HUES48 (cell line): ENCODE measurements at regions not wholly inside any gene's neighbourhood (a gene's known extent, or its start where the extent isn't known, plus 50 kb on each side); places are given as distances from the start of the nearest gene placed in this dataset.

Source experiments
- H3K27ac ChIP-seq: one replicate; pipeline ENCODE4 v1.7.0; 2013; ENCODE audit warnings: low read depth, low read length, inconsistent platforms
- H3K27me3 ChIP-seq: 2 replicates; pipeline ENCODE4 v1.6.1; 2013; ENCODE audit warnings: mild to moderate bottlenecking, low read length; ENCODE audit not compliant: control insufficient read depth, insufficient read depth
- H3K36me3 ChIP-seq: 2 replicates; pipeline ENCODE4 v1.6.1; 2013; ENCODE audit warnings: low read length; ENCODE audit not compliant: control insufficient read depth, insufficient read depth
- H3K4me1 ChIP-seq: 2 replicates; pipeline ENCODE4 v1.6.1; 2013; ENCODE audit warnings: mild to moderate bottlenecking, low read length; ENCODE audit not compliant: control insufficient read depth, insufficient read depth
- H3K4me3 ChIP-seq: 2 replicates; pipeline ENCODE4 v1.5.1; 2013; ENCODE audit warnings: mild to moderate bottlenecking, low read depth, low read length
- H3K9ac ChIP-seq: 2 replicates; pipeline ENCODE4 v1.6.1; 2013; ENCODE audit warnings: mild to moderate bottlenecking, low read depth, low read length, moderate library complexity
- H3K9me3 ChIP-seq: 2 replicates; pipeline ENCODE4 v1.6.1; 2013; ENCODE audit warnings: low read length; ENCODE audit not compliant: control insufficient read depth, insufficient read depth

DNA sequence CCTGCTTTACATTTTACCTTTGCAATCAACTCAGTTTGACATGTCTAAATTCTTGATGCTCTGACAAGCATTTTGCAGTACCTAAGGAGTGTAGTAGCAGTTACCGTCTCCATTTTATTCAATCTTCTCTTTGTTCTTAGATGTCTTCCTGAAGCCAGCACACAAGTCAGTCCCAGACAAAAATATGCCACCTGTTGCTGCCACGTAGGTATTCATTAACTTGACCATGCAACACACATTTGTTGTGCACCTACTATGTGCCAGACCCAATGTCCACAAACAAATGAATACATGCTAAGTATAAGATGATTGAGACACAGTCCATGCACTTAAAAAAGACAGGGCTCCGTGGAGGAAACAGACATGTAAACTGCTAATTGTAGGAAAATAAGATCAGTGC lies 81.5 kb upstream of the NGF start:
- no peak overlapping the region for H3K9ac ChIP-seq
- H3K27ac ChIP-seq: no peak overlapping the region
- H3K4me3 ChIP-seq: no peak overlapping the region
- H3K27me3 ChIP-seq: no peaks in the 10 kb centered on the region
- no peaks in the 10 kb centered on the region for H3K36me3 ChIP-seq
- H3K4me1 ChIP-seq: no peaks in the 10 kb centered on the region
- no peaks in the 10 kb centered on the region for H3K9me3 ChIP-seq

DNA sequence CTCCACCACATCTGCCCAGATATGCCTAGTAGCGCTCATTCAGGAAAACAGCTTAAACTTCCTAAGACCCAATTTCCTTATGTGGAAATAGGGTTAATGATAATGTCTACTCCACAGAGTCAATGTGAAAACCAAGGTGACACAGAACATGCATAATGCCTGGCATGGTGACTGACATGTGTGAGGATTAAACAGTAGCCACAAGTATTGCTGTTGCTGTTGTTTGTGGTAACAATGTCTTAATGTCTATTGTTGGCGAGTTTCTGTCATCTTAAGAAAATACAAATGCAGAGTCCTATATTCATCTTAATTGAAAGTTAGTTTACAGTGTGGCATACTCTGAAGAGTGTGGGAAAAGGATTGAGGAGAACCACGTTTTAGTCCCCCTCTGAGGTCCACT lies 75.6 kb upstream of the NGF start:
- Histone ChIP-seq H3K4me3 (no peak overlapping the region), H3K27ac (no peak overlapping the region), H3K9me3 (no peaks in the 10 kb centered on the region), H3K4me1 (peaks cover 3% of the 10 kb centered on the region; the same call in 1 of the 2 replicates), H3K36me3 (no peaks in the 10 kb centered on the region), H3K27me3 (no peaks in the 10 kb centered on the region), H3K9ac (no peak overlapping the region)

DNA sequence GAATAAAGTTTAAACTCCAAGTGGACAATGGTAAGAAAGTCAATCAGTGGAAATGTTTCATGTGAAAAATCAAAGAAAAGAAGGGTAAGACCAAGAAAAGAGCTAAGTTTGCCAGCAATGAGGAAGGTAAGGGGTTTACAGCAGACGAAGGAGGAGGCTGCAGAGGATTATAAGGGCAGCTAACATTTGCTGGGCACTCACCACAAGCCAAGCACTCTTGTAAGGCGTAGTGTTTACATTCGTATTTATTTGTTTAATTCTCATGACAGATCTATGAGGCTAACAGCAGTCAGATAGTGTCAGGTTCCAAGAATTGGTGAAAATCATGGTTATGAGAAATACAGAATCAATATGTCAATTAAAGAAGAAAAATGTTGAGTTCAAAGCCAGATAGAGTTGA lies 75.2 kb upstream of the NGF start:
- Histone ChIP-seq H3K27ac (no peak overlapping the region), H3K9ac (no peak overlapping the region), H3K36me3 (no peaks in the 10 kb centered on the region), H3K9me3 (no peaks in the 10 kb centered on the region), H3K4me1 (peaks cover 3% of the 10 kb centered on the region; the same call in 1 of the 2 replicates), H3K4me3 (no peak overlapping the region), H3K27me3 (no peaks in the 10 kb centered on the region)

DNA sequence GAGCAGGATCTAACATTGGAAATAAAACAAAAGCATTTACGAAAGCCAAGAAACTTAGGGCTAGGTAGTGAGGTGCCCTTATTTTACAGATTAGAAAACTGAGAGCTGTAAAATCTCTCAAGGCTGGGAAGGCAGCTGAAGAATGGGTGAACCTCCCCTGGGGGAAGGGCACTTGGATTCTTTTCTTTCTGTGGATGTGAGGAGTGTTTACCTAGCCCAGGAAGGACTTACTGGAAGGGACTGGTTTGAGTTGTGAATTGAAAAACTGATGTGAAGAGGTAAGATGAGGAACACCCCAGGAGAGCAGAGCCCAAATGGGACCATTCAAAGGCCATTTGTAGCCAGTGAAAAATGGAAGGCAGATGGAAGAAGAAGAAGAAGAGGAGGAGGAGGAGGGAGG lies 74.7 kb upstream of the NGF start:
- Histone ChIP-seq H3K27ac (no peak overlapping the region), H3K27me3 (no peaks in the 10 kb centered on the region), H3K4me1 (peaks cover 3% of the 10 kb centered on the region; the same call in 1 of the 2 replicates), H3K9me3 (no peaks in the 10 kb centered on the region), H3K36me3 (no peaks in the 10 kb centered on the region), H3K4me3 (no peak overlapping the region), H3K9ac (no peak overlapping the region)

DNA sequence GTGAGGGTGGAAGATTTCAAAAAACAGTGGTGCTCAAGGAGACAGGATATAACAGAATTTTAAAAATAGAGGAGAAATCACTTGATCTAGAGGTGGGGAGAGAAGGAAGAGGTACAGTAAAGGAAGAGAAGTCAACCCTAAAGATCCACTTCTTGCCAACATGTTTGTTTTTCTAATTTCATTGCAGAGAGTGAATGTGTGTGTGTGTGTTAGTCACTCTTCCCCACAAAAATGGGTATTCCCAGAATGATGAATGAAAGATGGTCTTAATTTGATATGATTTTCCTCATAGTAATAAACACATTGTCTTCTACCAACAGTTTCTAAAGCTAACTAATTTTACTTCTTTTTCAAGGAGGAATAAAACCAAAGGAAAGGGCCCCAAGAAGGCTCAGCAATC lies 74.2 kb upstream of the NGF start:
- Histone ChIP-seq H3K9me3 (no peaks in the 10 kb centered on the region), H3K27ac (no peak overlapping the region), H3K36me3 (no peaks in the 10 kb centered on the region), H3K9ac (no peak overlapping the region), H3K4me3 (no peak overlapping the region), H3K27me3 (no peaks in the 10 kb centered on the region), H3K4me1 (peaks cover 3% of the 10 kb centered on the region; the same call in 1 of the 2 replicates)

DNA sequence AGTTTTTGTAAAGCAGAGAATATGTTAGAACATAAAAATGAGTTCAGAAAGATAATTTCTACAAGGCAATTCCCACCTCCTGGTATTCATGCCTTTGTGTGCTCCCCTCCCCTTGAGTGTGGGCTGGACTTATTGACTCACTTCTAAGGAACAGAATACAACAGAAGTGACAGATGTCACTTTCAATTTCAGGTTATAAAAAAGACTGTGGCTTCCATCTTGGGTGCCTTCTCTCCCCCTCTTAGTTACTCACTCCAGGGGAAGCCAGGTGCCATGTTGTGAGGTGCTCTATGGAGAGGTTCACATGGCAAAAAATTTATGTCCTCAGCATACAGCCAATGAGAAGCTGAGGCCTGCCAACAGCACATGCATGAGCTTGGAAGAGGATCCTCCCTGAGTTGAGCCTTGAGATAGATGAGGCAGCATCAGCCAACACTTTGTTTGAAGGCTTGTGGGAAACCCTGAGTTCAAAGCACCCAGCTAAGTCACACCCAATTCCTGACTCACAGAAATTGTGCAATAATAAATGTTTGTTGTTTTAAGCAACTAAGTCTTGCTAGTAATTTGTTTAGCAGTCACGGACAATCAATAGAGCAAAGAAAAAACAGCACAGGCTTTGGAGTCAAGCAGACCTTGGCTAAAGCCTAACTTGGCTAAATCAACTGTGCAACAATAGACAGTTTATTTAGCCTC lies 73.5 kb upstream of the NGF start:
- Histone ChIP-seq H3K36me3 (no peaks in the 10 kb centered on the region), H3K9ac (no peak overlapping the region), H3K4me1 (peaks cover 3% of the 10 kb centered on the region; the same call in 1 of the 2 replicates), H3K27ac (no peak overlapping the region), H3K27me3 (no peaks in the 10 kb centered on the region), H3K4me3 (no peak overlapping the region), H3K9me3 (no peaks in the 10 kb centered on the region)

DNA sequence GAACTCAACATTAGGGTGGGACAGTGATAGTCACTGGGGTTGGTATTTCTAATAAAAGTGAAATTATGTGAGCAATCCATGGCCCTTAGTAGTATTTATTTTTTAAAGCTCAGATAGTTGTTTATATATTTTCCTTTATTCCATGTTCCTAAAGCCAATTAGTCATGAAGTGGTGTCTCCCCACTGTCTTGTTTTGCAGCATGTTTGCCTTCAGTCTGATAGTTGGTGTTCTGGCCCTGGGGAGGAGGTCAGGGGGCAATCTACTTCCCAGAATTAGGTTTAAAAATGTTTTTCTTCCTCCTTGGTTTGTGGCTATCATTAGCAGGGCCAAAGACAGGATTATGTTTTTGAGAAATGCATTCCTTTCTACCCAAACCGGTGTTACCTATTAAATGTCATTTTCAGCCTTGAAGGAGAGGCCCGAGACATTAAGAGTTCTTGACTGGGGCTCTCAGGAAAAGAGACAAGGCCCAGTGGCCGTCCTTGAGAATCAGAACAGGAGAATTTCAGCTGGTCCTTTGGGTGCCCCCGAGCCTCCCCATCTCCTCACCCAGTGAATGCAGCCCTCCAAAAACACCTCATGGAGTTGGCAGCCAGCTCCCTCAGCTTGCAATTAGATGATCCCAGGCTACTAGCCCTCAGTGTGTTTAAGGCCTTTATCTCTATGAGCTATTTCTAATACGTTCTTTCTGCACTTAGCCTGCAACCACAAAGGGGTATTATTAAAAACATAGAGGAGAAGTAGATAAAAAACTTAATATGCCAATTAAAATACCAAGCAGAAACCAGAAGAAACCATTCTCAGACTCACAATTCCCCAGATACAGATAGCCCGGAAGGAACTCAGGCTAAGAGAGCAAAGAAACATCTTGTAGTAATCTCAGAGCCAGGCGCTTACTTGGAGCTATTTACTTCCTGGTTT lies 71.3 kb upstream of the NGF start:
- Histone ChIP-seq H3K4me3 (no peak overlapping the region), H3K9ac (no peak overlapping the region), H3K27me3 (no peaks in the 10 kb centered on the region), H3K27ac (no peak overlapping the region), H3K36me3 (no peaks in the 10 kb centered on the region), H3K9me3 (no peaks in the 10 kb centered on the region), H3K4me1 (peaks cover 5% of the 10 kb centered on the region; the same call in 1 of the 2 replicates)

DNA sequence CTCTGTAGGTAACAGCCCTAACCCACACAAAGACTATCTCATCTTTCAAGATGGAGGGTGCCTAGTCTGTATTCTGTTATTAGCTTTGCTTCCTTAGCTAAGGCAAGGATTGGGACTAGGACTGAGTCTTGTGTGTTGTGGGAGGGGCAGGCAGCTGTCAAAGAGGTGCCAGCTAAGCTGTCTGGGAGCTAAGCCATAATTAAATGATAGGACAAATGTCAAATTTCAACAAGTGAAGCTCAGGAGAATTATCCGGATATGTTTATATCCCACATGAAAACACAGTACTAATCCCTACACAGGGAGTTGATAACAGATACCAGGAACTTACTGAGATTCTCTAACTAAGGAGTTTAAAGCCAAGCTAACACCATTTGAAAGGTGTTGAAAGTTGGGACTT lies 70.5 kb upstream of the NGF start:
- H3K27me3 ChIP-seq: no peaks in the 10 kb centered on the region
- H3K27ac ChIP-seq: no peak overlapping the region
- H3K36me3 ChIP-seq: no peaks in the 10 kb centered on the region
- H3K4me1 ChIP-seq: peaks cover 5% of the 10 kb centered on the region; the same call in 1 of the 2 replicates
- H3K4me3 ChIP-seq: no peak overlapping the region
- H3K9me3 ChIP-seq: no peaks in the 10 kb centered on the region
- H3K9ac ChIP-seq: no peak overlapping the region

DNA sequence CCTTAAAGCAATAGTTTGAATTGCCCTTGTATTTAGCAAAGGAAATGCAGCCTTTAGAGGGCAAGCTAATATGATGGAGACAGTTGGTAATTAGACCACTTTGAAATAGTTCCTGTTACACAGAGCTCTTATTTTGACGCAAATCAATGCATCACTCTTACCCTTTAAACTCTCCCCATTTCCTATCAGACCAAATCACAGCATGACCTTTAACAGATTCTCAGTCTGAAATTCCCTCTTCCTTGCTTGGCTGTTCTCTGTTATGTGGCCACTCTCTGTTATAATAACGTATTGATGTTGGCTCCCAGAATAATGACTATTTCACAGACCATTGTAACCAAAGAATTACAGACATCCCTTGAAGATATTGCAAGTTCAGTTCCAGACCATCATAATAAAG lies 66.9 kb upstream of the NGF start:
- Histone ChIP-seq H3K9me3 (no peaks in the 10 kb centered on the region), H3K36me3 (no peaks in the 10 kb centered on the region), H3K4me3 (no peak overlapping the region), H3K27ac (no peak overlapping the region), H3K27me3 (no peaks in the 10 kb centered on the region), H3K9ac (no peak overlapping the region), H3K4me1 (0 out of 2 replicates have a peak, but pooled peaks cover 2% of the 10 kb centered on the region)

DNA sequence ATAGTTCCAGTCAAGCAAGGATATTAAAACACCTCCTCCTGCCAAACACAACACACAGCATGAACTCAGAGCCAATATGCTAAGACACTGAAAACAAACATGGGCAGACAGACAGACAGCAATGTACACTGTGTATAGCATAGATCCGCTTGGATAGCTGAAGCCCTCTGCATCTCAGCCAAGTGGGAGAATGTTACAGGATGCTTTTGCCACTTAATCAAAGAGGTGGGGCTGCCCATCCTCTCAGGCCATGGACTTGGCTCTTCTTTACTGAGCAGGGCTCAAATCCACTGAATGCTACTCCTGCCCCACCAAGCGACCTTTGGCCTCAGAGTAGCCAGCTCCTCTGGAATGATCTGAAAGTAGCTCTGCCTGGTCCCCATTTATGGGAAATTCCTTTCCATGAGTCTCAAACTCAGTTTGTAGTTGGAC lies 64.7 kb upstream of the NGF start:
- H3K4me1 ChIP-seq: 0 out of 2 replicates have a peak, but pooled peaks cover 2% of the 10 kb centered on the region
- no peaks in the 10 kb centered on the region for H3K9me3 ChIP-seq
- H3K27ac ChIP-seq: no peak overlapping the region
- no peaks in the 10 kb centered on the region for H3K36me3 ChIP-seq
- no peaks in the 10 kb centered on the region for H3K27me3 ChIP-seq
- H3K9ac ChIP-seq: no peak overlapping the region
- H3K4me3 ChIP-seq: no peak overlapping the region

DNA sequence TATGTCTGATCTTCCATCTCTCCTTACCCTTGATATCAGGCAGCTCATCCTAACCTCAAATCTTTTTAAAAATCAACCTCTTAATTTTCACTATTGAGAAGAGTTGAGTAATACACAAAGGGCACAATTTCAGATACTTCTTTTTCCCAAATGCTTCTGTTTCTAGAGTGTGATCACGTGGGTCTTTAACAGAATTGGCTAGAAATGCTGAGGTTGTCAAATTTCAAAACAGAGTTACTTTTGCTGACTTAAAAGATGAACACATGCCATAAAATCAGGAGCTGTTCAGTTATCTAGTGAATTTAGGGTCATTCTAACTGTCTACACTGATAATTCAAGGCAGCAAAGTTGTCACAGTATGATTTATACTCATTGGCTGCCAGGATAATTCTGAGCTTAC lies 63.6 kb upstream of the NGF start:
- Histone ChIP-seq H3K27me3 (no peaks in the 10 kb centered on the region), H3K36me3 (no peaks in the 10 kb centered on the region), H3K4me3 (no peak overlapping the region), H3K27ac (no peak overlapping the region), H3K4me1 (0 out of 2 replicates have a peak, but pooled peaks cover 2% of the 10 kb centered on the region), H3K9me3 (no peaks in the 10 kb centered on the region), H3K9ac (no peak overlapping the region)
